ENCODE measurements at regions not wholly inside any gene's neighbourhood (a gene's known extent, or its start where the extent isn't known, plus 50 kb on each side); places are given as distances from the start of the nearest gene placed in this dataset.

GRCh38 chr7:68087401-68087800 lies 1090.8 kb downstream of the TYW1 start:
- no peak for TF ChIP-seq YY1 (IDR thresholded peaks at IDR 0.05)
- TF ChIP-seq CTCF (IDR thresholded peaks at IDR 0.05; ENCODE audit: low read depth, low read length, missing input control), result no peak
- TF ChIP-seq TAF1 (conservative IDR thresholded peaks at IDR 0.05), result no peak
- no peak for TF ChIP-seq SP1 (IDR thresholded peaks at IDR 0.05)
- TF ChIP-seq ATF3 (IDR thresholded peaks at IDR 0.05), result no peak
- TF ChIP-seq RXRA (IDR thresholded peaks at IDR 0.05), result no peak
- no peak for TF ChIP-seq REST (IDR thresholded peaks at IDR 0.05)
- TF ChIP-seq RAD21 (IDR thresholded peaks at IDR 0.05), result no peak
- no peak for TF ChIP-seq ZBTB33 (IDR thresholded peaks at IDR 0.05)
- no peak for TF ChIP-seq FOXA1 (IDR thresholded peaks at IDR 0.05)
